ENCODE measurements at regions not wholly inside any gene's neighbourhood (a gene's known extent, or its start where the extent isn't known, plus 50 kb on each side); places are given as distances from the start of the nearest gene placed in this dataset.

DNA sequence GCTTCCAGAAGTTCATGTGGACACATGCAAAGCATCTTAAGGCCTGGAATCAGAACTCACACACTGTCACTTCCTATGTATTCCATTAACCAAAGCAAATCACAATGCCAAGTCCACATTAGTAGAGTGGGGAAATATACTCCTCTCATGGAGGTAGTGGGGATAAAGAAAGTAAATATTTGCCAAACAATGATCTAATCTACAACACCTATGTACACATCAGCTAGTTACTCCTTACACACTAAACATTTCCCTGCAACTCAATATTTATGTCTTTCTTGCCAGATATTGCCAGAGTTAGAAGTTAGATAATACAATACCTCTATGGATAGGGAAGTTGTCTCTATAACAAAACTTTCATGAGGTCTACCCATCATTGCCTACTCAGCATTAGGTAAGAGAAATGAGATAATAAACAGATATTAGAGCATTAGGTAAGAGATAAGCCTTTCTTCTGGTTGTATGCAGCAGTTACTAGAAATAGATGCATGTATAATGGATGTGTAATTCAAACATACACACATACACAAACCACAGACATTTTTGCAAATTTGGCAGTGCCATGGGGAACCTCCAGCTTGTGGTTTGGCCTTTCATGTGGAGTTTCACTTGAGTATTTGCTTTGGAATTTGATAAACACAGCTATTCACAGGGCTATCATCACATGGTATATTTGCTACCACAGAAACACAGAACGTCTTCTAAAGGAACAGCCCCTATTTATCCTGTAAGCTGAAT lies 196.5 kb downstream of the TLE1 start:
- TF ChIP-seq, protein P1, sequence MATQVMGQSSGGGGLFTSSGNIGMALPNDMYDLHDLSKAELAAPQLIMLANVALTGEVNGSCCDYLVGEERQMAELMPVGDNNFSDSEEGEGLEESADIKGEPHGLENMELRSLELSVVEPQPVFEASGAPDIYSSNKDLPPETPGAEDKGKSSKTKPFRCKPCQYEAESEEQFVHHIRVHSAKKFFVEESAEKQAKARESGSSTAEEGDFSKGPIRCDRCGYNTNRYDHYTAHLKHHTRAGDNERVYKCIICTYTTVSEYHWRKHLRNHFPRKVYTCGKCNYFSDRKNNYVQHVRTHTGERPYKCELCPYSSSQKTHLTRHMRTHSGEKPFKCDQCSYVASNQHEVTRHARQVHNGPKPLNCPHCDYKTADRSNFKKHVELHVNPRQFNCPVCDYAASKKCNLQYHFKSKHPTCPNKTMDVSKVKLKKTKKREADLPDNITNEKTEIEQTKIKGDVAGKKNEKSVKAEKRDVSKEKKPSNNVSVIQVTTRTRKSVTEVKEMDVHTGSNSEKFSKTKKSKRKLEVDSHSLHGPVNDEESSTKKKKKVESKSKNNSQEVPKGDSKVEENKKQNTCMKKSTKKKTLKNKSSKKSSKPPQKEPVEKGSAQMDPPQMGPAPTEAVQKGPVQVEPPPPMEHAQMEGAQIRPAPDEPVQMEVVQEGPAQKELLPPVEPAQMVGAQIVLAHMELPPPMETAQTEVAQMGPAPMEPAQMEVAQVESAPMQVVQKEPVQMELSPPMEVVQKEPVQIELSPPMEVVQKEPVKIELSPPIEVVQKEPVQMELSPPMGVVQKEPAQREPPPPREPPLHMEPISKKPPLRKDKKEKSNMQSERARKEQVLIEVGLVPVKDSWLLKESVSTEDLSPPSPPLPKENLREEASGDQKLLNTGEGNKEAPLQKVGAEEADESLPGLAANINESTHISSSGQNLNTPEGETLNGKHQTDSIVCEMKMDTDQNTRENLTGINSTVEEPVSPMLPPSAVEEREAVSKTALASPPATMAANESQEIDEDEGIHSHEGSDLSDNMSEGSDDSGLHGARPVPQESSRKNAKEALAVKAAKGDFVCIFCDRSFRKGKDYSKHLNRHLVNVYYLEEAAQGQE (IDR thresholded peaks at IDR 0.05; ENCODE audit: insufficient read depth in 1 of 2, low read depth in 2 of 2, low read length in 2 of 2) = no peak
- no peak for TF ChIP-seq POLR2AphosphoS5 (IDR thresholded peaks at IDR 0.05; ENCODE audit: low read depth, low read length)
